ENCODE measurements at regions not wholly inside any gene's neighbourhood (a gene's known extent, or its start where the extent isn't known, plus 50 kb on each side); places are given as distances from the start of the nearest gene placed in this dataset.
A peak's percentile ranks its signal among the peaks of the same experiment; 100 is the strongest.

DNA sequence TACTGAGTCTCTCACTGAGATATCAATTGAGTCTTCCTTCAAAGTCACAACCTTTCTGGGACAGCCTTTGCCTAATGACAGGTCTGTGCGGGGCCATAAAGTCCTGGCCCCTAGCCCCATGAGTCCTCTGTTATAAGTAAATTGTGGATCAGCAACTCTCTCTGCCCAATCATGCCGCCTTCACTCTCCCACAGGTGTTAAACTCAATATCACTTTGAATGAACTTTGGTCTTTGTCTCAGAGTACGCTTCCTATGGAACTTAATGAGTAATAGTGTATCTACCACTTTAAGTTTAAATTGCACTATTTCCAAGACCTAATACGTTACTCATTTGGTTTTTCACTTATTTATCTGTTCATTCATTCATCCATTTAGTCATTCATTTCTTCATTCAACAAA lies 826.4 kb downstream of the TUSC7 start:
- DNase-seq = no peak

- DNase-seq = no peak
Observed at GRCh38 chr3:117537949-117538348, 828.4 kb downstream of the TUSC7 start.

DNA sequence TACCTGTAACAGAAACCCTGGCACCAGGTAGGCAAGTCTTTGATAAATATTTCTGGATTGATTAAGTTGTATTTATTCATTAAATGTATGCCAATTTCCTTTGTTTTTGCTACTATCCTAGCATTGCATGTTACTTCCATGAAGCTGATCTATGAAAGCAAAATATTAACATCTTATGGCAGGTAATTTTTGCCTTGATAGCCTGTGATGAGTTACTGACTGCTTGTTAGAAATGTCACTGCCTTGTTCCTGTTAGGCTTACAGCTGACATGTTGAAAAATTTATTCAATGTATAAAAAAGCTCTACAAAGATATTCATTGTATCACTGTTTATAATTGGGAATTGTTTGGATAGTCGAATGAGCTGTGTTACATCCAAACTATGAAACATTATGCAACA lies 830.1 kb downstream of the TUSC7 start:
- no peak for DNase-seq

GRCh38 chr3:117540597-117540996 lies 831.0 kb downstream of the TUSC7 start:
- DNase-seq = no peak

GRCh38 chr3:117541721-117542120 lies 832.1 kb downstream of the TUSC7 start:
- DNase-seq = no peak

DNA sequence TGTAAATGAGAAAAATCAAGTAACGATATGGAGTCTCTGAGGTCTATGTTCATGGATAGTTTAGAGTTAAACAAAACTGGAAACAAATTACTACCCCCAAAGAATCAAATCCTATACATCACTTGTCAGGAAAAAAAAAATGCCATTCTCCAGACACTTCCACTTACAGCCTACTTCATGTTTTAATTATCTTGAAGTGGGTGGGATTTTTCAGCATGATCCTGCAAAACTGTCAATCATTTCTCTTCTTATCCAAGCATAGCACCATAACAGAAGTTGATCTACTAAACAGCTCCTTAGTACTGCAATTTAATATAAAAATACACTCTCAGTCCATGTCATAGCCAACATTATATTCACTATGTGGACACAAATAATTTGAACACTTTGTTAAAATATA lies 833.9 kb downstream of the TUSC7 start:
- DNase-seq = no peak

GRCh38 chr3:117545484-117545883 lies 835.9 kb downstream of the TUSC7 start:
- DNase-seq = no peak

DNA sequence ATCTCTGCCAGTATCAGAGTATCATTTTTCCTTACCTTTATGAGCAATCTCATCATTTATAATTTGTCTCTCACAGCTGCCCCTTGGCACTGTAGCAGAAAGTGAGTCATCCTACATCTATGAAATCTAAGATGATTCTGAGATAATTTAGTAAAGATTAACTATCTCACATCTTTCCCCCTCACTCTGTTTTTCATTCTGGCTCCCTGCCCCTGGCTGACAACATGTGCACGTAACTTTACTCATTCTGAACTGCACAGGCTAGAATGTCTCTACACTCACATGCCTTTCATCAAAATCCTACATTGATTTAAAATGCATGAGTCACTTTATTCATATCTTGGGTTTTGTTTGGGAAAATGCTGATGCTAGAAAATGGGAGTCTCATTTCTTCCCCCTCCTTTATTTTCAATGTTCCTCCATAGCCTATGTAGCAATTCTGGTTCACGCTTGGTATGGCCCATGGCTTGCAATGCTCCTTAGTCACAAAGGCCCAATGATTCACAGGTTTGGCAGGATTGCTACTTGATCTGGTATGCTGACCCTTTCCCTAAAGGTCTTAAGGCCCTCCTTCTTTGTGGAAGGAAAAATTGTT lies 838.5 kb downstream of the TUSC7 start:
- DNase-seq = no peak

GRCh38 chr3:117548600-117548999 lies 839.0 kb downstream of the TUSC7 start:
- no peak for DNase-seq

DNA sequence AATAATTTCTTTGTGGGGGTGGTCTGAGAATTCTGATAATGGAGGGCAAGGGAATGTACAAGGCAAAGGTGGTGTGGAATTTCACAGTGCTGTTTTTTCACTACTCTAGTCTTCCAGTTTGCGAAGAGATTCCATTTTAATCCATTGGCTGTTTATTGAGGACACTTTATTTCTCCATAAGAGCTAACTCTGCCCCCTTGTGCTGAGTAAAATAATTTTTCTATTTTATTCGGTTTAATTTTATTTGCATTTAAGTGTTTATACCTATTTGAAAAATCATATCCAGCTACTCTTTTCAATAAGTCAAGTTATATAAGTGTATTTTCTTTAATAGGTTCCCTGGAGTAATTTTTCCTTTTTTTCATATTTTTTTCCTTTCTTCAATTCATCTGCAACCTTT lies 840.1 kb downstream of the TUSC7 start:
- no peak for DNase-seq

GRCh38 chr3:117550766-117551165 lies 841.2 kb downstream of the TUSC7 start:
- no peak for DNase-seq

GRCh38 chr3:117553461-117553860 lies 843.9 kb downstream of the TUSC7 start:
- DNase-seq = no peak

DNA sequence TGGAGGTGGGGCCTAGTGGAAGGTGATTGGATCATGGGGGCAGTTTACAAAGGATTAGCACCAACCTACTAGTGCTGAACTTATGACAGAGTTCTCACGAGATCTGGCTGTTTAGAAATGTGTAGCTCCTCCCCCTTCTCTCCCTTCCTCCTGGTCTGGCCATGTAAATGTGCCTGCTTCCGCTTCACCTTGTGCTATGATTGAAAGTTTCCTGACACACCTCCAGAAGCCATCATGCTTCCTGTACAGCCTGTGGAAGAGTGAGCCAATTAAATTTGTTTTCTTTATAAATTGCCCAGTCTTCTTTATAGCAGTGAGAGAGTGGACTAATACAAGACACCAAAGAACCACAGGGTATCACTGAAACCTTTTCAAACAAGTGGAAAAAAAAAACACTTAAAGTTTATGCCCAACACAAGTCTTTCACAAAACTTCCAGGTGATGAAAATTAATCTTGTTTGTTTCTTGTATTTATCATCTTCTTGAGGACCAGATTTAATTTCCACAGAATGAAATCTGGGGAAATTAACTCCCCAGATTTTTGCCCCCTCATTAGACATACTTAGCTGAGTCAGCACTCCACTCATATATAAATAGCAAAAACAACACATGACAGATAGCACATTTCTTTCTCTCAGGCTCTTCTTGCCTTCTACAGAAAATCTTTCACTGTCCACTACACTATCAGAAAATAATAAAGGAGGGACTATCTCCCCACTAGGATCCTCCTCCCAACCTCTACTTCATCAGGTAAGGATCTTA lies 847.2 kb downstream of the TUSC7 start:
- DNase-seq = no peak

GRCh38 chr3:117557464-117558090 lies 848.0 kb downstream of the TUSC7 start:
- peak; percentile 2 for DNase-seq

- no peak for DNase-seq
Observed at GRCh38 chr3:117558681-117559080, 849.1 kb downstream of the TUSC7 start.

- peak; percentile 58 for DNase-seq
Observed at GRCh38 chr3:117562000-117562399, 852.4 kb downstream of the TUSC7 start.

DNA sequence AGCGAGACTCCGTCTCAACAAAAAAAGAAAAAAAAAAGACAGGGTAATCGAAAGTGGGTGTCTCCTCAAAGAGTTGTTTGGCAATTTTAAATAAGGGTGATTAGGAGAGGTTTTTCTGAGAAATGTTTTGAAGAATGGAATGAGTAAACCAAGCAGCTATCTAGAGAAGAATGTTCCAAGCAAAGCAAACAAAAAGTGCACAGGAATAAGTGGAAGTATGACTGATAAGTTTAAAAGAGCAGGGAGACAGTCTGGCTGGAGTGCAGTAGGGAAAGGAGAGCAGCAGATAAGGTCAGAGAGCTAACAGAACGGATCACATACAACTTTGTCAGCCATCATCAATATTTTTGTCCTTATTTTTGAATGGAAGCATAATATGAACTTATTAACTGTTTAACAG lies 853.5 kb downstream of the TUSC7 start:
- DNase-seq = no peak

- DNase-seq = no peak
Observed at GRCh38 chr3:117565777-117566176, 856.2 kb downstream of the TUSC7 start.

DNA sequence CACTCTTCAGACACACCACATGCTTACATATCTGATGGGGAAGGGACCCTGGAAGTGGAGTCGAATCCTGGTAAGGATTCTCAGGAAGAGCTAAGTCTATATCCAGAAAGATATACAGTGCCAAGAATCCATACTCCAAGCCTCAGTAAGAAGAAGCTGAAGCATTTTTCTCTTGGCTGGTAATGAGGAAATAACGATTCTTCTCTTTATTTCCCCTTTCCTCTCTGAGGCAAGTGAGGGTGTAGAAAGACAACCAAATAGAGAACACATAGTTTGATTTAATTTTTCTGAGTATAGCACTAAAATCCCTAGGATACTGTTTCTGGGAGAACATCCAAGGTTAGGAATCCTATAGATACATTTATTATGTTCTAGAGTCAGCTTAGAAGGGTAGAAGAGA lies 857.3 kb downstream of the TUSC7 start:
- DNase-seq = no peak

DNA sequence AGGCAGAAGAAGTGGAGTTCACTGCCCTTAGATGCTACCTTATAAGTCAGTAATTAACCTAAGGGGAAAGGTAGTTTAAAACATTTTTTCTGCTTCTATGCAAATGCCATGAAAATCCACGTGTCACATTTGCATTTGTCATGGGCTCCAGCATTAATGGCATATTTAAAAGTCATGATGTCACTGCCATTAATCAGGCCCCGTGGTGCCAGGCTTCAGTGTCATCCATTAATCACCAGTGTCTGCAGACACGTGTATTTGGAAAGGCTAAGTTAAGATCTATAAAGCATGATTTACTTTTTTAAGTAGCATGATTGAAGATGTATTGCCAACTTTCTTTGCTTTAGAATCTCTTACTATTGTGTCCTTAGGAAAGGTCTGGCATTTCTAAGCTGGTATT lies 857.8 kb downstream of the TUSC7 start:
- DNase-seq = no peak

GRCh38 chr3:117567906-117568305 lies 858.3 kb downstream of the TUSC7 start:
- DNase-seq = no peak

GRCh38 chr3:117572786-117573185 lies 863.2 kb downstream of the TUSC7 start:
- DNase-seq = no peak

DNA sequence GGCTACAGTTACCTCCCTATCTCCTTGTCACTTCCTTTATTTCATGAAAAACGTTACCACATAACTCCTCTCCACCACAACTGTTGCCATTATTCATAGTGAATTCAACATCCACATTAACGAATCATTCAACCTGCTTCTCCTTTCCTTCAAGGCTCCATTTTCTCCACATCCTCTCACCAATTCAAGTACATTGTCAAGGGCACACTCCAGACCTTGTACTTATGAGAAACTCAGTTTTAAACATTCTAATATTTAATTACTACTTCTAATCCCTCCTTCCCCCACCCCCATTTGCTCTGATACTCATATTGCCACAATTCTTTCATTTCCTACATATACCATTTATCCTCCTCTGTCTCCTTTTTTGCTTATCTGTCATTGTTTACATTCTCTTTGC lies 871.2 kb downstream of the TUSC7 start:
- no peak for DNase-seq

DNA sequence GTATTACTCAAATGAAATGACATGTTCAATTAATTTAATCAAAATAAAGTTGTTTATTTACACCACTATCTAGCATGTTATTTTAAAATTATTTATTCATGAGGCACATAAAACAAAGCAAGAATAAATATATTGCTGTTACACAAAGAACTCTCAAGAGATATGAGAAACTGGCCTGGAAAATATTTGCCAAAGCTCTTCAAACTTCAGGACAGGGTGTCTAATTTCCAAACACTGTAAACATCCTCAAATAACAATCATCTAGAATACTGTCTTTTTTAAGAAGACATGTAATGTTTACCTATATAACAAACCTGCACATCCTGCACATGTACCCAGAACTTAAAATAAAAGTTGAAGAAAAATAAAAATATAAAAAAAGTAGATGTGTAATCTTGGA lies 876.6 kb downstream of the TUSC7 start:
- no peak for DNase-seq

DNA sequence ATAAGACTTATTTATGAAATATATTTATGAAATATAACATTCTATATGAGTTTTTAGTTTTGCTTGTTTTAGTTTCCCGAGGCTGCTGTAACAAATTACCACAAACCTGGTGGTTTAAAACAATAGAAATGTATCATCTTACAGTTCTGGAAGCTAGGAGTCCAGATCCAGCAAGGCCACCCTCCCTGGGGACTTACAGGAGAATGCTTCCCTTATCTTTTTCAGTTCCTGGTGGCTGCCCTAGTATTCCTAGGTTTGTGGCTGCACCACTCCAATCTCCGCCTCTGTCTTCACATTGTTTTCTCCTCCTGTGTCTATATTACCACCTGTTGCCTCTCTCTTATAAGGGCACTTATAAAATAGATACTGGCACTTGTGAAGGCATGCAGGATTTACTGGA lies 877.8 kb downstream of the TUSC7 start:
- no peak for DNase-seq

Data from SHP77 treated with DMSO at 0.1 percent for 48 hours (cell line).